ENCODE measurements at regions not wholly inside any gene's neighbourhood (a gene's known extent, or its start where the extent isn't known, plus 50 kb on each side); places are given as distances from the start of the nearest gene placed in this dataset.

DNA sequence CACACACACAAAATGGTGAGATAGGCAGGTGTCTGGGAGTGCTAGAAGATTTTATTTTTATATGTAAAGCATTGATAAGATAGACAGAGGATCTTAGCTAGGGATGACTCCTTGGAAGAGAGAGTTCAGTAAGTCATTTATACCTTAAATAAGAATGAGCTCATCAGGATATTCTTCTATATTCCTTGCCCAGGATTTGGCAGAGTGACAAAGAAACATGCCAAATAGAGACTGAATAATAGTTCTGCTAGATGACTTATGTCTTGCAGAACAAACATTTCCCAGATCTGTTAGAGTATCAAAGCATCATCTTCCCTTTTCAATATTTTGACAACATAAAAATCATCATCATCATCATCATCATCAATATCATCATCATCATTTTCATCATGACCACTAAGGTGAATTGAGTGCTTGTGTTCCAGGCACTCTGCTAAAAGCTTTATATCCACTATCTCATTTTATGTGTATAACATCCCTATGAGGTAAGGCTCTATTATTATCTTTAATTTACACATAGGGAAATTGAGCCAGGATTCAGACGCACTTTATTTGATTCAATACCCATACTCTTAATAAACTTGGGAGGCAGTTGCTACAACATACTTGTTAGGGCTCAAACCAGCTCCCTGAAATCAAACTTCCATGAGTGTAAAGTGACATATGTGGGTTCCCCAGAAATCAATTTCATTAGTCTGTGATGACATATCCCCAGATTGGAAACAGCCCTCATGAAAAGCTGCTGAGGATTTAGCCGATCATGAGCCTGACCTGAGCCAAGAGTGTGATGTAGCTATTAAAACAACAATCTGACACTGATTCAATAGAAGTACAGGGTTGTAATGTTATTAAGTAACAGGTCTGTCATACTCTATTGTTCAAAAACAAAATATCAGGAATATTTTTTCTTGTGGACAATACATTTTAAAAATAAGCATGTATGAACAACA lies 176.3 kb upstream of the SEMA6A start:
- Histone ChIP-seq H4K8ac (replicated peaks; ENCODE audit: insufficient read length, low read depth, low read length) (no peak overlapping the region), H3K27me3 (ENCODE audit: insufficient read depth, low read length) (no peaks in the 10 kb centered on the region), H2AFZ (ENCODE audit: low read length) (no peak overlapping the region), H3K23me2 (ENCODE audit: insufficient read length, low read depth, low read length, poor library complexity, severe bottlenecking) (no peaks in the 10 kb centered on the region), H4K91ac (ENCODE audit: insufficient read length, low read depth, low read length) (no peak overlapping the region), H3K79me2 (ENCODE audit: insufficient read depth, low read length) (no peaks in the 10 kb centered on the region), H3T11ph (ENCODE audit: low read length) (no peak overlapping the region), H3K4me2 (ENCODE audit: insufficient read depth, insufficient read length, low read length) (no peak overlapping the region), H3K27ac (ENCODE audit: insufficient read length, low read depth, low read length) (no peak overlapping the region), H3K56ac (ENCODE audit: insufficient read length, low read depth, low read length) (no peak overlapping the region), H3K79me1 (ENCODE audit: insufficient read depth, low read depth, low read length, poor library complexity, severe bottlenecking) (no peaks in the 10 kb centered on the region), H2BK120ac (ENCODE audit: low read depth, low read length, poor library complexity, severe bottlenecking) (no peak overlapping the region), H2BK12ac (ENCODE audit: insufficient read length, low read depth, low read length) (no peak overlapping the region), H3K23ac (ENCODE audit: insufficient read length, low read depth, low read length) (no peak overlapping the region), H2AK5ac (ENCODE audit: insufficient read length, low read length) (no peak overlapping the region), H3K4ac (ENCODE audit: low read depth, low read length) (no peak overlapping the region), H3K14ac (ENCODE audit: insufficient read depth, low read length) (no peak overlapping the region), H2BK5ac (ENCODE audit: insufficient read length, low read length) (no peak overlapping the region), H3K4me1 (ENCODE audit: insufficient read depth, low read length) (peaks cover 9% of the 10 kb centered on the region; the same call in 1 of the 2 replicates), H4K20me1 (ENCODE audit: control insufficient read depth, insufficient read depth, insufficient read length) (no peaks in the 10 kb centered on the region), H2BK15ac (ENCODE audit: low read depth, low read length) (no peak overlapping the region), H3K9me3 (ENCODE audit: control insufficient read depth, low read depth, low read length) (no peaks in the 10 kb centered on the region), H3K9ac (ENCODE audit: extremely low read depth, insufficient read length, low read length) (no peak overlapping the region), H3K18ac (ENCODE audit: insufficient read length, low read depth, low read length) (no peak overlapping the region), H2BK20ac (ENCODE audit: low read depth, low read length, poor library complexity, severe bottlenecking) (no peak overlapping the region), H4K5ac (ENCODE audit: insufficient read length, low read depth, low read length) (no peak overlapping the region)
- H3K9me3 Mint-ChIP-seq, result peaks cover 4 to 8% of the 10 kb centered on the region in 2 experiments; a peak in 4 of 5 replicates
- DNase-seq, result no peak
- no peak for TF ChIP-seq CTCF (conservative IDR thresholded peaks at IDR 0.05)
- H3K4me3 Mint-ChIP-seq, result no peak overlapping the region
- no peaks in the 10 kb centered on the region for H3K27me3 Mint-ChIP-seq (ENCODE audit: low read depth)
- peaks cover 0 to 11% (median 7%) of the 10 kb centered on the region in 3 experiments; a peak in 4 of 7 replicates for H3K36me3 Mint-ChIP-seq (ENCODE audit: insufficient read depth in 1 of 3, low read depth in 3 of 3)
- no CpG with 5 or more reads among the region's 2 CpGs for WGBS (ENCODE audit: extremely low coverage, insufficient read length, low lambda C conversion rate)
- no peak overlapping the region; a peak in 1 of 7 replicates for H3K27ac Mint-ChIP-seq
- peaks cover 29 to 48% of the 10 kb centered on the region in 2 experiments for H3K4me1 Mint-ChIP-seq
